ENCODE measurements at regions not wholly inside any gene's neighbourhood (a gene's known extent, or its start where the extent isn't known, plus 50 kb on each side); places are given as distances from the start of the nearest gene placed in this dataset.

DNA sequence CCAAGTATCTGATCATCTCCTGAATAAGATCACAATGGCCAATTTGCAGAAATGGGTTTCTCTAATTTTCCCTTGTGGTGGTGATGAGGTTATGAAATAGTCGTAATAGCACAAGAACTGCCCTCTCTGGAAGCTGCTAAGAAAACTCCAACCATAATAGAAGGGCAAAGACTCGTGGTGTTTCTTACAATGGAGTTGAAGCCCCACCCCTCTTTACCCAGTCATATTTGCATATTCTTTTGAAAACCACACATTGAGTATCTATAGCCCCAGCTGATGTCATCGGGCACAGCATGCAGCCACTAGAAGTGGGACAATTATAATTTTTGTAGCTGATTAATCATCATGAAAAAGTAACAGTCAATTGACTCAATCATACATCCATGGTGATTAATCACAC, 452.1 kb upstream of the POU3F2 start:
- Histone ChIP-seq H3K4me3 (ENCODE audit: low read length) (no peak overlapping the region), H2AFZ (ENCODE audit: low read length) (no peak overlapping the region), H3K9ac (ENCODE audit: low read length) (no peak overlapping the region), H3K79me2 (ENCODE audit: low read length) (no peaks in the 10 kb centered on the region), H3K27me3 (replicated peaks; ENCODE audit: insufficient read depth, low read length) (no peaks in the 10 kb centered on the region), H3K4me2 (ENCODE audit: low read depth, low read length) (no peak overlapping the region), H3K36me3 (replicated peaks; ENCODE audit: insufficient read depth, low read length) (no peaks in the 10 kb centered on the region), H3K4me1 (ENCODE audit: low read length) (no peaks in the 10 kb centered on the region), H3K27ac (ENCODE audit: low read length) (no peak overlapping the region), H3K9me3 (replicated peaks; ENCODE audit: insufficient read depth, low read length) (no peaks in the 10 kb centered on the region; the same call in 1 of the 2 replicates), H3K9me2 (replicated peaks; ENCODE audit: insufficient read depth, low read length) (no peaks in the 10 kb centered on the region), H4K20me1 (ENCODE audit: insufficient read depth, low read length) (no peaks in the 10 kb centered on the region), H3F3A (ENCODE audit: insufficient read depth, low read length) (no peaks in the 10 kb centered on the region)
- DNase-seq, result no peak
- TF ChIP-seq EZH2phosphoT487 (IDR thresholded peaks at IDR 0.05; ENCODE audit: low read length) (no peak), EZH2 (optimal IDR thresholded peaks at IDR 0.05; ENCODE audit: low read depth, low read length) (no peak)
- TF ChIP-seq, protein P1, sequence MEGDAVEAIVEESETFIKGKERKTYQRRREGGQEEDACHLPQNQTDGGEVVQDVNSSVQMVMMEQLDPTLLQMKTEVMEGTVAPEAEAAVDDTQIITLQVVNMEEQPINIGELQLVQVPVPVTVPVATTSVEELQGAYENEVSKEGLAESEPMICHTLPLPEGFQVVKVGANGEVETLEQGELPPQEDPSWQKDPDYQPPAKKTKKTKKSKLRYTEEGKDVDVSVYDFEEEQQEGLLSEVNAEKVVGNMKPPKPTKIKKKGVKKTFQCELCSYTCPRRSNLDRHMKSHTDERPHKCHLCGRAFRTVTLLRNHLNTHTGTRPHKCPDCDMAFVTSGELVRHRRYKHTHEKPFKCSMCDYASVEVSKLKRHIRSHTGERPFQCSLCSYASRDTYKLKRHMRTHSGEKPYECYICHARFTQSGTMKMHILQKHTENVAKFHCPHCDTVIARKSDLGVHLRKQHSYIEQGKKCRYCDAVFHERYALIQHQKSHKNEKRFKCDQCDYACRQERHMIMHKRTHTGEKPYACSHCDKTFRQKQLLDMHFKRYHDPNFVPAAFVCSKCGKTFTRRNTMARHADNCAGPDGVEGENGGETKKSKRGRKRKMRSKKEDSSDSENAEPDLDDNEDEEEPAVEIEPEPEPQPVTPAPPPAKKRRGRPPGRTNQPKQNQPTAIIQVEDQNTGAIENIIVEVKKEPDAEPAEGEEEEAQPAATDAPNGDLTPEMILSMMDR (IDR thresholded peaks at IDR 0.05; ENCODE audit: low read length), result no peak

DNA sequence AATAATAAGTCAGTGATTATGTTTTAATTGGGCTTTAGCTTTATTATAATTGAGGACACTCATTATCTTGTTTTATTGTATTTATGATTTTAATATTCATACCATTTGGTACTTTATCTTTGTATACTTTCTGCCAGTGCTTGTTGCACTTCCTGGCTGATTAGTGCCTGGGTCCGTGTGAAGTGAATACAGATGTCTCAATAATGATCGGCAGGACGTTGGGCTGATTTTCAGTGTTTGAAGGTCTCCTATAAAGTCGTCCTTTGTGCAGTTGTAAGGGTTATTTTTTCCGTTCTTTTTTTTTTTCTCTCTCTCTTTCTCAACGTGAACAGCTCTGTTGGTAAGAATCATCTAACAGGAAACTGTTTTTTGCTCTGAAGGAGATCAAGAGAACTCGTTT, 450.0 kb upstream of the POU3F2 start:
- Histone ChIP-seq H3F3A (ENCODE audit: insufficient read depth, low read length) (no peaks in the 10 kb centered on the region), H3K27me3 (replicated peaks; ENCODE audit: insufficient read depth, low read length) (no peaks in the 10 kb centered on the region), H3K9ac (ENCODE audit: low read length) (no peak overlapping the region), H3K4me2 (ENCODE audit: low read depth, low read length) (no peak overlapping the region), H3K36me3 (replicated peaks; ENCODE audit: insufficient read depth, low read length) (no peaks in the 10 kb centered on the region), H3K4me3 (ENCODE audit: low read length) (no peak overlapping the region), H3K79me2 (ENCODE audit: low read length) (no peaks in the 10 kb centered on the region), H3K27ac (ENCODE audit: low read length) (no peak overlapping the region), H4K20me1 (ENCODE audit: insufficient read depth, low read length) (no peaks in the 10 kb centered on the region), H2AFZ (ENCODE audit: low read length) (no peak overlapping the region), H3K4me1 (ENCODE audit: low read length) (no peaks in the 10 kb centered on the region), H3K9me2 (replicated peaks; ENCODE audit: insufficient read depth, low read length) (no peaks in the 10 kb centered on the region), H3K9me3 (replicated peaks; ENCODE audit: insufficient read depth, low read length) (no peaks in the 10 kb centered on the region; the same call in 1 of the 2 replicates)
- TF ChIP-seq EZH2phosphoT487 (IDR thresholded peaks at IDR 0.05; ENCODE audit: low read length), result no peak
- TF ChIP-seq, protein P1 (IDR thresholded peaks at IDR 0.05; ENCODE audit: low read length), result no peak
- no peak for TF ChIP-seq EZH2 (optimal IDR thresholded peaks at IDR 0.05; ENCODE audit: low read depth, low read length)
- no peak for DNase-seq

DNA sequence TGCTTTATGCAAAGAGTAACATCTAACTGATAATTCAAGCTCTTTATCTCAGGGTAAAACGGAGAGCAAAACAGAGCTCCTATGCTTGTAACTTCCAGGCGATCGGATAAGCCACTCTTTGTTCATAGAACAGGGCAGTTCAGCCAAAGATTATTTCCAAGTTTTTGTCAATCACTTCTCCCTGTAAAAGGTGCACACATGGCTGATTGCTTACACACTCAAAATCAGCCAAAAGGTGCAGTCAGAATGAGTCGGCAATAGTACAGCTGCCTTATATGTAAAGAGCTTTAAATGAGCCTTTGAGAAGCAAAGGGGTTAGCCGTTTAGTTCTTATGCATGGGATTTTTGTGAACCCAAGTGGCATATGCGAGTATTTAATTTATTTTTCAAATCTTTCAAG, 449.6 kb upstream of the POU3F2 start:
- Histone ChIP-seq H3K9ac (ENCODE audit: low read length) (no peak overlapping the region), H3K4me2 (ENCODE audit: low read depth, low read length) (no peak overlapping the region), H3K9me2 (replicated peaks; ENCODE audit: insufficient read depth, low read length) (no peaks in the 10 kb centered on the region), H3K36me3 (replicated peaks; ENCODE audit: insufficient read depth, low read length) (no peaks in the 10 kb centered on the region), H2AFZ (ENCODE audit: low read length) (no peak overlapping the region), H3K4me3 (ENCODE audit: low read length) (no peak overlapping the region), H3K27ac (ENCODE audit: low read length) (no peak overlapping the region), H3K4me1 (ENCODE audit: low read length) (no peaks in the 10 kb centered on the region), H3F3A (ENCODE audit: insufficient read depth, low read length) (no peaks in the 10 kb centered on the region), H4K20me1 (ENCODE audit: insufficient read depth, low read length) (no peaks in the 10 kb centered on the region), H3K27me3 (replicated peaks; ENCODE audit: insufficient read depth, low read length) (no peaks in the 10 kb centered on the region), H3K9me3 (replicated peaks; ENCODE audit: insufficient read depth, low read length) (no peaks in the 10 kb centered on the region; the same call in 1 of the 2 replicates), H3K79me2 (ENCODE audit: low read length) (no peaks in the 10 kb centered on the region)
- no peak for TF ChIP-seq EZH2 (optimal IDR thresholded peaks at IDR 0.05; ENCODE audit: low read depth, low read length)
- DNase-seq, result no peak

- Histone ChIP-seq H4K20me1 (ENCODE audit: insufficient read depth, low read length) (no peaks in the 10 kb centered on the region), H3K4me3 (ENCODE audit: low read length) (no peak overlapping the region), H3K36me3 (replicated peaks; ENCODE audit: insufficient read depth, low read length) (no peaks in the 10 kb centered on the region), H3K79me2 (ENCODE audit: low read length) (no peaks in the 10 kb centered on the region), H2AFZ (ENCODE audit: low read length) (no peak overlapping the region), H3K9me3 (replicated peaks; ENCODE audit: insufficient read depth, low read length) (no peaks in the 10 kb centered on the region), H3K27me3 (replicated peaks; ENCODE audit: insufficient read depth, low read length) (no peaks in the 10 kb centered on the region), H3K27ac (ENCODE audit: low read length) (no peak overlapping the region), H3K4me2 (ENCODE audit: low read depth, low read length) (no peak overlapping the region), H3K9ac (ENCODE audit: low read length) (no peak overlapping the region), H3F3A (ENCODE audit: insufficient read depth, low read length) (no peaks in the 10 kb centered on the region), H3K9me2 (replicated peaks; ENCODE audit: insufficient read depth, low read length) (no peaks in the 10 kb centered on the region), H3K4me1 (ENCODE audit: low read length) (no peaks in the 10 kb centered on the region)
- TF ChIP-seq, protein P1 (IDR thresholded peaks at IDR 0.05; ENCODE audit: low read length), result no peak
- no peak for TF ChIP-seq EZH2 (optimal IDR thresholded peaks at IDR 0.05; ENCODE audit: low read depth, low read length)
- TF ChIP-seq EZH2phosphoT487 (IDR thresholded peaks at IDR 0.05; ENCODE audit: low read length), result no peak
- DNase-seq, result no peak
These were observed 438.7 kb upstream of the POU3F2 start for GRCh38 chr6:98395610-98396166.

Data from MM.1S (cell line).